MCF 10A (cell line): ENCODE measurements at regions not wholly inside any gene's neighbourhood (a gene's known extent, or its start where the extent isn't known, plus 50 kb on each side); places are given as distances from the start of the nearest gene placed in this dataset.
A peak's percentile ranks its signal among the peaks of the same experiment; 100 is the strongest.

Experiments
- BruUV-seq: library from RNA; stranded (reverse); fragments of 400-500 nt; replicated peaks from 2 replicates; lab custom pipeline; 2021; lab: Mats Ljungman, UMichigan
- CTCF ChIA-PET: fragments of 300-600 bp; sonication (Branson Sonifier 250); formaldehyde crosslinking; extraction: SDS; loops from one replicate; lab custom pipeline; 2021; ENCODE audit warnings: antibody characterized with exemption, inconsistent platforms; lab: Yijun Ruan, JAX
- POLR2A ChIA-PET: fragments of 300-600, 350-650 bp; sonication (Branson Sonifier 250); formaldehyde crosslinking; extraction: SDS; loops from one replicate; lab custom pipeline; 2020; ENCODE audit warnings: antibody characterized with exemption, inconsistent platforms; lab: Yijun Ruan, JAX
- DNase-seq: peaks from one replicate; pipeline ENCODE4 v3.0.0-alpha.2; 2018; ENCODE audit not compliant: unreplicated experiment
- H3K27ac Mint-ChIP-seq: one replicate; pipeline ENCODE4 v1.8.0; 2022; ENCODE audit warnings: mild to moderate bottlenecking, low read depth, mixed read lengths; ENCODE audit not compliant: unreplicated experiment
- H3K27me3 Mint-ChIP-seq: one replicate; pipeline ENCODE4 v1.8.0; 2022; ENCODE audit warnings: mixed read lengths; ENCODE audit not compliant: insufficient read depth, unreplicated experiment
- H3K36me3 Mint-ChIP-seq: one replicate; pipeline ENCODE4 v1.8.0; 2022; ENCODE audit warnings: mild to moderate bottlenecking, moderate library complexity, mixed read lengths; ENCODE audit not compliant: insufficient read depth, unreplicated experiment
- H3K4me1 Mint-ChIP-seq: one replicate; pipeline ENCODE4 v1.8.0; 2022; ENCODE audit warnings: mixed read lengths; ENCODE audit not compliant: insufficient read depth, unreplicated experiment
- H3K4me3 Mint-ChIP-seq: one replicate; pipeline ENCODE4 v1.8.0; 2022; ENCODE audit warnings: mild to moderate bottlenecking, moderate library complexity, mixed read lengths; ENCODE audit not compliant: unreplicated experiment
- H3K9me3 Mint-ChIP-seq: one replicate; pipeline ENCODE4 v1.8.0; 2022; ENCODE audit warnings: mixed read lengths; ENCODE audit not compliant: unreplicated experiment
- intact Hi-C: fragments of 100-400 bp; cut with micrococcal nuclease; formaldehyde crosslinking; loops from 2 replicates; pipeline ENCODE4 v1.14.1; 2022
- TF ChIP-seq, protein P1 (sequence below): fragments of 200-600 bp; IDR thresholded peaks from one replicate; pipeline ENCODE4 v1.8.0; 2022; ENCODE audit warnings: antibody characterized with exemption, mild to moderate bottlenecking; ENCODE audit not compliant: unreplicated experiment

DNA sequence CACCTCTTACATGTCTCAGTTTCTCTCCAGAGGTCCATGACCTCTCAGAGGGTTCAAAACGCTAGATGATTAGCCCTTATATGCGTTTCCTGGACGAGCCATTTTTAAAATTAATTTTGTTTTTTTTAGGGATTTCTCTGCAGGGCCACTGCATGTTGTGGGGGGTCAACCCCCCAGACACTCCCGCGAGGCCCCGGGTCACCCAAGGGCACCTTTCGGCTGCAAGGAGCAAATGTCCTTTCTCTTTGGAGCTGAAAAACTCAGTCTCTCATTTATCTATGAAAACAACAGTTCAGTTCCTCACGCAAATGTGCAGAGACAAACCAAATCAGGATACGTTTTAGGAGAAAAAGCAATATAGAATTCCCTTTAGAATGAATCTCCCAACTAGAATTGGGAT is 944.3 kb upstream of the SEMA6D start:
- Mint-ChIP-seq H3K27ac (no peak overlapping the region), H3K4me1 (no peaks in the 10 kb centered on the region), H3K27me3 (peaks cover 11% of the 10 kb centered on the region), H3K36me3 (no peaks in the 10 kb centered on the region), H3K4me3 (no peak overlapping the region), H3K9me3 (peaks cover 12% of the 10 kb centered on the region)
- intact Hi-C loops = no loop called here
- no peak for DNase-seq
- BruUV-seq = no TSS peak
- TF ChIP-seq, protein P1, sequence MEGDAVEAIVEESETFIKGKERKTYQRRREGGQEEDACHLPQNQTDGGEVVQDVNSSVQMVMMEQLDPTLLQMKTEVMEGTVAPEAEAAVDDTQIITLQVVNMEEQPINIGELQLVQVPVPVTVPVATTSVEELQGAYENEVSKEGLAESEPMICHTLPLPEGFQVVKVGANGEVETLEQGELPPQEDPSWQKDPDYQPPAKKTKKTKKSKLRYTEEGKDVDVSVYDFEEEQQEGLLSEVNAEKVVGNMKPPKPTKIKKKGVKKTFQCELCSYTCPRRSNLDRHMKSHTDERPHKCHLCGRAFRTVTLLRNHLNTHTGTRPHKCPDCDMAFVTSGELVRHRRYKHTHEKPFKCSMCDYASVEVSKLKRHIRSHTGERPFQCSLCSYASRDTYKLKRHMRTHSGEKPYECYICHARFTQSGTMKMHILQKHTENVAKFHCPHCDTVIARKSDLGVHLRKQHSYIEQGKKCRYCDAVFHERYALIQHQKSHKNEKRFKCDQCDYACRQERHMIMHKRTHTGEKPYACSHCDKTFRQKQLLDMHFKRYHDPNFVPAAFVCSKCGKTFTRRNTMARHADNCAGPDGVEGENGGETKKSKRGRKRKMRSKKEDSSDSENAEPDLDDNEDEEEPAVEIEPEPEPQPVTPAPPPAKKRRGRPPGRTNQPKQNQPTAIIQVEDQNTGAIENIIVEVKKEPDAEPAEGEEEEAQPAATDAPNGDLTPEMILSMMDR = no peak
- POLR2A ChIA-PET = no interaction called here
- CTCF ChIA-PET = interaction anchor here (0.6 kb wide), 1 partner anchor 44 kb away, joined by 3 read pairs; no protein-coding TSS in a partner anchor

DNA sequence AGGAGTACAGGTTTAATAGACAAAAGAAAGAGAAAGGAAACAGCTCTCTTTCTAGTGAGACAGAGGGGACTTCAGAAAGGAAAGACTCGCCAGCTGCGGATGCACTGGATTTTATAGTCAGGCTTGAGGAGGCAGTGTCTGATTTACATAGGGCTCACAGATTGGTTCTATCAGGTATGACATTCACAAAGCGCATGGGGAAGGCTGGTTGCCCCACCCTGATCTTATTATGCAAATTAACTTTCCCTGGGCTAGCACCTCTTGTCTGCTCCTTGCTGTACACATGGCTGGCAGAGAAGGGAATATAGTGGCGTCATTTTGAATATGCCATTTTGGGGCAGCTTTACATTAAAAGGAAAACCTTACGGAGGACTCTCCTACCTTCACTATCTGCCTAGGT is 938.4 kb upstream of the SEMA6D start:
- BruUV-seq = no TSS peak
- no peak overlapping the region for H3K27ac Mint-ChIP-seq
- peak overlapping the region; percentile 22 for H3K4me3 Mint-ChIP-seq
- H3K27me3 Mint-ChIP-seq = peaks cover 49% of the 10 kb centered on the region
- no peaks in the 10 kb centered on the region for H3K9me3 Mint-ChIP-seq
- H3K4me1 Mint-ChIP-seq = peaks cover 5% of the 10 kb centered on the region
- POLR2A ChIA-PET = no interaction called here
- intact Hi-C loops = no loop called here
- CTCF ChIA-PET = interaction anchor here (0.6 kb wide), 1 partner anchor 57 kb away, joined by 6 read pairs; no protein-coding TSS in a partner anchor
- DNase-seq = no peak
- TF ChIP-seq, protein P1 = no peak
- H3K36me3 Mint-ChIP-seq = no peaks in the 10 kb centered on the region

DNA sequence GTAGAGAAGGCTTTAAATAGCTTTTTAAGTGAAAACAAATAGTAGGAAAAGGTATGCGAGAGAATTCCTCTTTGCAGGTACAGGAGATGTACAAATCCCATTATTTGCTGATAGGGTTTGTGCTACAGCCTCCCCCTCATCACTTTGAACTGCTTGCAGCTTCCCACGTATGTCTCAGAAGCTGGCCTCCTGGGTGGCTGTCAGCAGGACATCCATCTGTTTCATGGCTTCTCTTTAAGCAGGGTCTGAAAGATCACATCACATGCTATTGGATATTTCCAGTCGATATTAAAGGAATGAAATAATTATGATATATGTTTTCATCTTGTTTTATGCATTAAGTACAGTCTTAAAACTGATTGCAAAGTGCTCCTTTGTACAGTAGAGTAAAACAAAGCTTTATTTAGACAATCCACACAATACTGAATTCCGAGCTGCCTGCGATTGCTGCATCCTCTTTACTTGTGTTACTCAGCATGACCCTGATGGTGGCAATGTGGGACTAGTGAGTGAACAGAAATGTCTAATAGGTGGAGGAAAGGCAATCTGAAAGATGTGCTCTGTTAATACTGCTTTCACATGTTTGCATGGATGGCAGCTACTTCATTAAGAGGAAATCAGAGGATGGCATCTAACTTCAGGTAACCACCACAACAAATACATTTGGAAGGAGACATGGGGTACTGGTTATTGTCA is 930.6 kb upstream of the SEMA6D start:
- ChIA-PET POLR2A (interaction anchor here (0.5 kb wide), 1 partner anchor 10 kb away, joined by 3 read pairs; no protein-coding TSS in a partner anchor), CTCF (interaction anchor here (0.7 to 1.2 kb wide), 2 partner anchors 9 to 389 kb away, joined by 4 to 6 read pairs; no protein-coding TSS in a partner anchor)
- TF ChIP-seq, protein P1 = no peak
- DNase-seq = no peak
- intact Hi-C loops = no loop called here
- Mint-ChIP-seq H3K4me3 (no peak overlapping the region), H3K4me1 (no peaks in the 10 kb centered on the region), H3K9me3 (no peaks in the 10 kb centered on the region), H3K36me3 (no peaks in the 10 kb centered on the region), H3K27ac (no peak overlapping the region), H3K27me3 (peaks cover 17% of the 10 kb centered on the region)
- no TSS peak for BruUV-seq

DNA sequence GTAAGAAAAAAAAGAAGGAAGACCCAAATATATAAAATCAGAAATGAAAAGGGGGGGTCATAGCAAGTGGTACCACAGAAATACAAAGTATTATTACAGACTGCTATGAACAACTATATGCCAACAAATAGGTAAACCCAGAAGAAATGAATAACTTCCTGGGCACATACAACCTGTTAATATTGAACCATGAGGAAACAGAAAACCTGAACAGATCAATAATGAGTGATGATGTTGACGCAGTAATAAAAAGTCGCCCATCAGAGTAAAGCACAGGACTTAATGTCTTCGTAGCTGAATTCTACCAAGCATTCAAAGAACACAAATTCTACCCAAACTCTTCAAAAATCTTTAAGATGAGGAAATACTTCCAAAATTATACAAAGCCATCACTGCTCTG is 921.6 kb upstream of the SEMA6D start:
- Mint-ChIP-seq H3K4me1 (no peaks in the 10 kb centered on the region), H3K9me3 (peaks cover 8% of the 10 kb centered on the region), H3K4me3 (no peak overlapping the region), H3K27me3 (no peaks in the 10 kb centered on the region), H3K36me3 (no peaks in the 10 kb centered on the region), H3K27ac (no peak overlapping the region)
- TF ChIP-seq, protein P1 = no peak
- no TSS peak for BruUV-seq
- no peak for DNase-seq
- ChIA-PET POLR2A (interaction anchor here (0.7 kb wide), 1 partner anchor 18 kb away, joined by 3 read pairs; no protein-coding TSS in a partner anchor), CTCF (interaction anchor here (0.6 to 1.2 kb wide), 2 partner anchors 9 to 231 kb away, joined by 3 to 6 read pairs; no protein-coding TSS in a partner anchor)
- intact Hi-C loops = no loop called here
